PC-9 (cell line): ENCODE measurements at regions not wholly inside any gene's neighbourhood (a gene's known extent, or its start where the extent isn't known, plus 50 kb on each side); places are given as distances from the start of the nearest gene placed in this dataset.

ENCODE experiments used
- BruUV-seq: library from RNA; stranded (reverse); fragments of 400-500 nt; replicated peaks from 2 replicates; lab custom pipeline; 2021; lab: Mats Ljungman, UMichigan
- CTCF ChIA-PET: fragments of 300-600 bp; sonication (Branson Sonifier 250); formaldehyde crosslinking; loops from one replicate; lab custom pipeline; 2022; ENCODE audit warnings: antibody characterized with exemption; lab: Charles Lee
- POLR2A ChIA-PET: fragments of 300-600 bp; sonication (Branson Sonifier 250); formaldehyde crosslinking; loops from one replicate; lab custom pipeline; 2022; ENCODE audit warnings: antibody characterized with exemption; ENCODE audit not compliant: unreplicated experiment; lab: Charles Lee
- DNase-seq, 2 experiments: peaks; one replicate each; pipeline versions ENCODE4 v3.0.0 to v3.0.0-alpha.2; 2015 to 2022; ENCODE audit warnings: mixed read lengths in 1 of 2
- H2AFZ ChIP-seq: fragments of 200-600 bp; sonication (generic); 2 replicates; pipeline ENCODE4 v1.8.1; 2017; ENCODE audit warnings: antibody characterized with exemption
- H3F3A ChIP-seq: fragments of 200-600 bp; sonication (generic); 2 replicates; pipeline ENCODE4 v1.8.1; 2017; ENCODE audit warnings: antibody characterized with exemption, mild to moderate bottlenecking, low read depth; ENCODE audit not compliant: insufficient read depth
- H3K27ac ChIP-seq: fragments of 200-600 bp; sonication (generic); 2 replicates; pipeline ENCODE4 v1.6.1; 2016; ENCODE audit warnings: mixed run types
- H3K27me3 ChIP-seq: fragments of 200-600 bp; sonication (generic); 2 replicates; pipeline ENCODE4 v1.6.1; 2016; ENCODE audit warnings: low read depth, mixed run types; ENCODE audit not compliant: insufficient read depth
- H3K36me3 ChIP-seq: fragments of 200-600 bp; sonication (generic); 2 replicates; pipeline ENCODE4 v1.6.1; 2016; ENCODE audit warnings: low read depth, mixed run types
- H3K4me1 ChIP-seq: fragments of 200-600 bp; sonication (generic); replicated peaks from 2 replicates; pipeline ENCODE4 v1.6.1; 2016; ENCODE audit warnings: mixed run types; ENCODE audit not compliant: insufficient read depth
- H3K4me2 ChIP-seq: fragments of 200-600 bp; sonication (generic); 2 replicates; pipeline ENCODE4 v1.6.1; 2017; ENCODE audit warnings: mixed run types
- H3K4me3 ChIP-seq: fragments of 200-600 bp; sonication (generic); 2 replicates; pipeline ENCODE4 v1.6.1; 2016; ENCODE audit warnings: mixed run types
- H3K79me2 ChIP-seq: fragments of 200-600 bp; sonication (generic); 2 replicates; pipeline ENCODE4 v1.6.1; 2017; ENCODE audit warnings: low read depth, mixed run types
- H3K9me2 ChIP-seq: fragments of 200-600 bp; sonication (generic); 2 replicates; pipeline ENCODE4 v1.8.1; 2017; ENCODE audit warnings: mild to moderate bottlenecking; ENCODE audit not compliant: insufficient read depth
- H3K9me3 ChIP-seq: fragments of 200-600 bp; sonication (generic); 2 replicates; pipeline ENCODE4 v1.8.1; 2016; ENCODE audit warnings: low read depth; ENCODE audit not compliant: insufficient read depth
- H4K20me1 ChIP-seq: fragments of 200-600 bp; sonication (generic); 2 replicates; pipeline ENCODE4 v1.8.1; 2017; ENCODE audit not compliant: insufficient read depth
- CTCF ChIP-seq: fragments of 200-600 bp; sonication (generic); conservative IDR thresholded peaks from 2 replicates; pipeline ENCODE4 v1.6.1; 2017; ENCODE audit warnings: mixed run types, antibody characterized with exemption, mild to moderate bottlenecking, moderate library complexity
- EZH2 ChIP-seq: fragments of 200-600 bp; sonication (generic); IDR thresholded peaks from 2 replicates; pipeline ENCODE4 v1.8.0; 2017; ENCODE audit warnings: antibody characterized with exemption, low read depth
- intact Hi-C: fragments of 100-400 bp; cut with micrococcal nuclease; formaldehyde crosslinking; loops from one replicate; pipeline ENCODE4 v1.10.0; 2022; ENCODE audit not compliant: unreplicated experiment

- POLR2A ChIA-PET: no interaction called here
- no TSS peak for BruUV-seq
- CTCF ChIA-PET: no interaction called here
Observed at GRCh38 chr6:17204533-17204932, 76.6 kb upstream of the RBM24 start.

GRCh38 chr6:17206566-17207072, 74.5 kb upstream of the RBM24 start:
- Histone ChIP-seq H3K79me2 (no peaks in the 10 kb centered on the region), H3K4me2 (no peak overlapping the region), H3K9me2 (no peaks in the 10 kb centered on the region), H3K36me3 (no peaks in the 10 kb centered on the region), H3K27me3 (no peaks in the 10 kb centered on the region), H3K27ac (no peak overlapping the region), H3K4me3 (no peak overlapping the region), H3F3A (no peaks in the 10 kb centered on the region), H4K20me1 (no peaks in the 10 kb centered on the region), H2AFZ (no peak overlapping the region), H3K9me3 (0 out of 2 replicates have a peak, but pooled peaks cover 4% of the 10 kb centered on the region), H3K4me1 (no peaks in the 10 kb centered on the region)
- intact Hi-C loops: no loop called here
- no peak for DNase-seq
- POLR2A ChIA-PET: no interaction called here
- CTCF ChIA-PET: no interaction called here
- TF ChIP-seq CTCF (no peak), EZH2 (no peak)
- no TSS peak for BruUV-seq

More at GRCh38 chr6:17204533-17204932, 76.6 kb upstream of the RBM24 start:
- Histone ChIP-seq H3K4me2 (no peak overlapping the region), H3K27ac (no peak overlapping the region), H2AFZ (no peak overlapping the region), H3K27me3 (no peaks in the 10 kb centered on the region), H3K9me3 (0 out of 2 replicates have a peak, but pooled peaks cover 4% of the 10 kb centered on the region), H3F3A (no peaks in the 10 kb centered on the region), H3K4me1 (no peaks in the 10 kb centered on the region), H3K79me2 (no peaks in the 10 kb centered on the region), H3K9me2 (no peaks in the 10 kb centered on the region), H4K20me1 (no peaks in the 10 kb centered on the region), H3K4me3 (no peak overlapping the region), H3K36me3 (no peaks in the 10 kb centered on the region)
- no peak for DNase-seq
- intact Hi-C loops: no loop called here
- no peak for TF ChIP-seq EZH2

GRCh38 chr6:17207281-17207680, 73.9 kb upstream of the RBM24 start:
- H3K36me3 ChIP-seq: no peaks in the 10 kb centered on the region
- H2AFZ ChIP-seq: no peak overlapping the region
- H3K27me3 ChIP-seq: no peaks in the 10 kb centered on the region
- BruUV-seq: no TSS peak
- TF ChIP-seq EZH2: no peak
- TF ChIP-seq CTCF: no peak
- H3K79me2 ChIP-seq: no peaks in the 10 kb centered on the region
- ChIA-PET CTCF (no interaction called here), POLR2A (no interaction called here)
- 0 out of 2 replicates have a peak, but pooled peaks cover 4% of the 10 kb centered on the region for H3K9me3 ChIP-seq
- DNase-seq: no peak
- H3K4me3 ChIP-seq: no peak overlapping the region
- no peak overlapping the region for H3K27ac ChIP-seq
- H4K20me1 ChIP-seq: no peaks in the 10 kb centered on the region
- H3K4me2 ChIP-seq: no peak overlapping the region
- intact Hi-C loops: no loop called here
- no peaks in the 10 kb centered on the region for H3K4me1 ChIP-seq
- no peaks in the 10 kb centered on the region for H3F3A ChIP-seq
- H3K9me2 ChIP-seq: no peaks in the 10 kb centered on the region

- Histone ChIP-seq H3K79me2 (no peaks in the 10 kb centered on the region), H3K4me1 (no peaks in the 10 kb centered on the region), H3K36me3 (no peaks in the 10 kb centered on the region), H3K27me3 (no peaks in the 10 kb centered on the region), H3K9me3 (no peaks in the 10 kb centered on the region), H4K20me1 (no peaks in the 10 kb centered on the region), H3F3A (no peaks in the 10 kb centered on the region), H2AFZ (no peak overlapping the region), H3K4me2 (no peak overlapping the region), H3K4me3 (no peak overlapping the region), H3K9me2 (no peaks in the 10 kb centered on the region), H3K27ac (no peak overlapping the region)
- ChIA-PET POLR2A (interaction anchor here (0.7 kb wide), 1 partner anchor 667 kb away, joined by 3 read pairs; no protein-coding TSS in a partner anchor), CTCF (no interaction called here)
- no TSS peak for BruUV-seq
- no peak for TF ChIP-seq CTCF
- no peak for TF ChIP-seq EZH2
- DNase-seq: no peak
- intact Hi-C loops: no loop called here
Observed at GRCh38 chr6:17210683-17211082, 70.5 kb upstream of the RBM24 start.
